CD14-positive monocyte (primary cell): ENCODE measurements at regions not wholly inside any gene's neighbourhood (a gene's known extent, or its start where the extent isn't known, plus 50 kb on each side); places are given as distances from the start of the nearest gene placed in this dataset.

Experiments used
- DNase-seq, 3 donors: peaks; one replicate each; pipeline ENCODE4 v3.0.0-alpha.2; 2011 to 2022
- H2AFZ ChIP-seq: 2 replicates; pipeline ENCODE4 v1.6.0; 2012; ENCODE audit warnings: mild to moderate bottlenecking, low read depth, low read length, inconsistent platforms; ENCODE audit not compliant: insufficient read depth, poor library complexity, severe bottlenecking
- H3K27ac ChIP-seq, 2 donors: 1 replicate in 1 of 2; 2 replicates in 1 of 2; pipeline ENCODE4 v1.5.1; 2012 to 2013; ENCODE audit warnings: low read length in 2 of 2, control low read depth in 1 of 2, inconsistent platforms in 1 of 2, low read depth in 1 of 2, mild to moderate bottlenecking in 1 of 2
- H3K27me3 ChIP-seq, 2 donors: one replicate each; pipeline versions ENCODE4 v1.6.0 to v1.6.1; 2011 to 2013; ENCODE audit warnings: low read length in 2 of 2; ENCODE audit not compliant: control insufficient read depth in 2 of 2, insufficient read depth in 2 of 2
- H3K36me3 ChIP-seq, 2 donors: replicated peaks in 1 of 2; 1 replicate in 1 of 2; 2 replicates in 1 of 2; pipeline versions ENCODE4 v1.5.1 to v1.6.1; 2012 to 2013; ENCODE audit warnings: low read length in 2 of 2, control low read depth in 1 of 2, inconsistent platforms in 1 of 2, mild to moderate bottlenecking in 1 of 2; ENCODE audit not compliant: insufficient read depth in 2 of 2, control insufficient read depth in 1 of 2
- H3K4me1 ChIP-seq, 2 donors: 1 replicate in 1 of 2; 2 replicates in 1 of 2; pipeline versions ENCODE4 v1.5.1 to v1.6.1; 2012 to 2013; ENCODE audit warnings: low read length in 2 of 2, control low read depth in 1 of 2, inconsistent platforms in 1 of 2, mild to moderate bottlenecking in 1 of 2, moderate library complexity in 1 of 2; ENCODE audit not compliant: insufficient read depth in 2 of 2, control insufficient read depth in 1 of 2
- H3K4me2 ChIP-seq: replicated peaks from 2 replicates; pipeline ENCODE3; 2012; ENCODE audit warnings: low read length, moderate library complexity, mild to moderate bottlenecking; ENCODE audit not compliant: poor library complexity, severe bottlenecking; ENCODE audit errors: extremely low read depth
- H3K4me3 ChIP-seq, 3 experiments: fragments of 200-600 bp in 1 of 3; sonication (generic) in 1 of 3; replicated peaks in 1 of 3; 1 replicate in 2 of 3; 2 replicates in 1 of 3; pipeline ENCODE4 v1.5.1; 2011 to 2013; ENCODE audit warnings: low read length in 3 of 3, mild to moderate bottlenecking in 3 of 3, control low read depth in 2 of 3, low read depth in 2 of 3, inconsistent platforms in 1 of 3, moderate library complexity in 1 of 3
- H3K79me2 ChIP-seq: 2 replicates; pipeline ENCODE4 v1.6.0; 2012; ENCODE audit warnings: mild to moderate bottlenecking, control low read depth, inconsistent platforms, low read length, moderate library complexity; ENCODE audit not compliant: insufficient read depth
- H3K9ac ChIP-seq: 2 replicates; pipeline ENCODE4 v1.6.0; 2017; ENCODE audit warnings: low read length, mild to moderate bottlenecking; ENCODE audit not compliant: insufficient read depth, poor library complexity, severe bottlenecking
- H3K9me3 ChIP-seq, 2 donors: replicated peaks in 1 of 2; 1 replicate in 1 of 2; 2 replicates in 1 of 2; pipeline versions ENCODE4 v1.5.1 to v1.6.1; 2012 to 2013; ENCODE audit warnings: low read length in 2 of 2, control low read depth in 1 of 2; ENCODE audit not compliant: control insufficient read depth in 1 of 2, insufficient read depth in 1 of 2
- H4K20me1 ChIP-seq: 2 replicates; pipeline ENCODE4 v1.6.0; 2012; ENCODE audit warnings: mild to moderate bottlenecking, low read length, control low read depth, moderate library complexity; ENCODE audit not compliant: insufficient read depth
- H3K27ac Mint-ChIP-seq, 7 donors: one replicate each; pipeline ENCODE4 v1.8.0; 2020; ENCODE audit warnings: mild to moderate bottlenecking in 7 of 7, mixed read lengths in 7 of 7, moderate library complexity in 6 of 7, inconsistent platforms in 2 of 7
- H3K27me3 Mint-ChIP-seq, 3 donors: one replicate each; pipeline ENCODE4 v1.8.0; 2021 to 2022; ENCODE audit warnings: low read depth in 3 of 3, mild to moderate bottlenecking in 3 of 3, mixed read lengths in 3 of 3, moderate library complexity in 3 of 3, inconsistent platforms in 1 of 3
- H3K36me3 Mint-ChIP-seq, 2 donors: one replicate each; pipeline ENCODE4 v1.8.0; 2020; ENCODE audit warnings: mixed read lengths in 2 of 2, inconsistent platforms in 1 of 2, mild to moderate bottlenecking in 1 of 2
- H3K4me1 Mint-ChIP-seq: one replicate; pipeline ENCODE4 v1.8.0; 2020; ENCODE audit warnings: mild to moderate bottlenecking, mixed read lengths
- H3K4me3 Mint-ChIP-seq, 2 donors: one replicate each; pipeline ENCODE4 v1.8.0; 2020; ENCODE audit warnings: mild to moderate bottlenecking in 2 of 2, mixed read lengths in 2 of 2, moderate library complexity in 1 of 2
- H3K9me3 Mint-ChIP-seq, 7 donors: one replicate each; pipeline ENCODE4 v1.8.0; 2020 to 2022; ENCODE audit warnings: mixed read lengths in 7 of 7, mild to moderate bottlenecking in 6 of 7, moderate library complexity in 6 of 7, inconsistent platforms in 2 of 7
- WGBS: methylation state at CpG from one replicate; pipeline ENCODE4 v1.1.5; 2013; ENCODE audit warnings: missing lambda C conversion rate; ENCODE audit not compliant: insufficient coverage; 5-methylcytosine and 5-hydroxymethylcytosine counted together
- intact Hi-C, 2 donors: fragments of 100-400 bp; cut with micrococcal nuclease; formaldehyde crosslinking; loops; one replicate each; pipeline versions ENCODE4 v1.15.0 to v1.15.1; 2023
- TF ChIP-seq, protein P1 (sequence below): fragments of 200-600 bp; IDR thresholded peaks from one replicate; pipeline ENCODE4 v1.8.0; 2022; ENCODE audit warnings: antibody characterized with exemption, mild to moderate bottlenecking

DNA sequence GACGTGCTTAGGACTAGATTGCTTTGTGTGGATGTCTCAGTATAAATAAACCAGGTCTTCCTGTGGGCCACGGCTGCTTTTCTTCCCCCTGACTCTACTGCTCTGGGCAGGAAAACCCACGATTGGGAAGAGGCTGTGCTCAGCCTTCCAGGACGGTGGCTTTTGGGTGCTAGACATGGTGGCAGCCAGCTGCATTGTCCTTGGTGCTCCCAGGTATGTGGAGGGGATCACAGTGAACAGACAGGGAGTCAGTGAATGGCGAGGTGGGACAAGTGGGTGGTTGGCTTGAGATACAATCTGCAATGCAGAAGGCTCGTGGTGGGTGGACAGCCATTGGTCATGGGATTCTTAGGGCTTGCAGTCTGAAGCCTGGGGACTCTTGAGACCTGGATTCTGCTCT lies 366.3 kb downstream of the AACS start:
- H3K36me3 Mint-ChIP-seq, result no peaks in the 10 kb centered on the region
- intact Hi-C loops, result no loop called here
- H3K9me3 Mint-ChIP-seq, result peaks cover 0 to 7% (median 0%) of the 10 kb centered on the region in 7 donors
- no peak overlapping the region for H2AFZ ChIP-seq
- TF ChIP-seq, protein P1, sequence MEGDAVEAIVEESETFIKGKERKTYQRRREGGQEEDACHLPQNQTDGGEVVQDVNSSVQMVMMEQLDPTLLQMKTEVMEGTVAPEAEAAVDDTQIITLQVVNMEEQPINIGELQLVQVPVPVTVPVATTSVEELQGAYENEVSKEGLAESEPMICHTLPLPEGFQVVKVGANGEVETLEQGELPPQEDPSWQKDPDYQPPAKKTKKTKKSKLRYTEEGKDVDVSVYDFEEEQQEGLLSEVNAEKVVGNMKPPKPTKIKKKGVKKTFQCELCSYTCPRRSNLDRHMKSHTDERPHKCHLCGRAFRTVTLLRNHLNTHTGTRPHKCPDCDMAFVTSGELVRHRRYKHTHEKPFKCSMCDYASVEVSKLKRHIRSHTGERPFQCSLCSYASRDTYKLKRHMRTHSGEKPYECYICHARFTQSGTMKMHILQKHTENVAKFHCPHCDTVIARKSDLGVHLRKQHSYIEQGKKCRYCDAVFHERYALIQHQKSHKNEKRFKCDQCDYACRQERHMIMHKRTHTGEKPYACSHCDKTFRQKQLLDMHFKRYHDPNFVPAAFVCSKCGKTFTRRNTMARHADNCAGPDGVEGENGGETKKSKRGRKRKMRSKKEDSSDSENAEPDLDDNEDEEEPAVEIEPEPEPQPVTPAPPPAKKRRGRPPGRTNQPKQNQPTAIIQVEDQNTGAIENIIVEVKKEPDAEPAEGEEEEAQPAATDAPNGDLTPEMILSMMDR, result no peak
- H3K9ac ChIP-seq, result no peak overlapping the region
- no peak overlapping the region for H3K4me3 ChIP-seq
- no peaks in the 10 kb centered on the region for H3K4me1 ChIP-seq
- no peak overlapping the region for H3K4me3 Mint-ChIP-seq
- no peaks in the 10 kb centered on the region for H3K4me1 Mint-ChIP-seq
- H3K27me3 Mint-ChIP-seq, result peaks cover 0 to 3% (median 0%) of the 10 kb centered on the region in 3 donors
- no peaks in the 10 kb centered on the region for H3K27me3 ChIP-seq
- no peaks in the 10 kb centered on the region for H3K79me2 ChIP-seq
- no peaks in the 10 kb centered on the region for H4K20me1 ChIP-seq
- DNase-seq, result no peak
- H3K4me2 ChIP-seq, result no peak overlapping the region
- 63% methylated on average over 4 of the region's 6 CpGs for WGBS
- no peak overlapping the region for H3K27ac ChIP-seq
- H3K36me3 ChIP-seq, result no peaks in the 10 kb centered on the region
- H3K9me3 ChIP-seq, result no peaks in the 10 kb centered on the region
- no peak overlapping the region for H3K27ac Mint-ChIP-seq

DNA sequence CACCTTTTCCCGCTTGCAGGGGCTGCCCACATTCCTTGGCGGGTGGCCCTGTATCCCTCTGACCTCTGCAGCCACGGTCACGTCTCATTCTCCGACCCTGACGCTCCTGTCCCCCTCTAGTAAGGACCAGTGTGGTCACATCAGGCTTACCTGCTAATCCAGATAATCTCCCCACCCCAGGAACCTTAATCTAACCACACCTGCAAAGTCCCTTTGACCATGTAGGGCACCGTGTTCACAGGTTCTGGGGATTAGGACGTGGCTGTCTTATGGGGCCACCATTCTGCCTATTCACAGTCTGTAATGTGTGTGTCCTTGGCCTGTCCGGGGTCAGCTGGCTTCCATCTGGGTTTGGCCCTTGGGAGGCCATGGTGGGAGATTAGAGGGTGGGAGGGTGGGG lies 368.9 kb downstream of the AACS start:
- H3K9me3 ChIP-seq, result no peaks in the 10 kb centered on the region

More for the DNA sequence above, 368.9 kb downstream of the AACS start:
- no peaks in the 10 kb centered on the region for H3K36me3 Mint-ChIP-seq
- 95% methylated on average over 6 of the region's 9 CpGs for WGBS
- H3K27me3 Mint-ChIP-seq, result peaks cover 0 to 1% (median 0%) of the 10 kb centered on the region in 3 donors
- H3K36me3 ChIP-seq, result no peaks in the 10 kb centered on the region
- no peak overlapping the region for H3K4me3 ChIP-seq
- H4K20me1 ChIP-seq, result no peaks in the 10 kb centered on the region
- TF ChIP-seq, protein P1, result no peak
- H2AFZ ChIP-seq, result no peak overlapping the region
- no peaks in the 10 kb centered on the region for H3K79me2 ChIP-seq
- no peak overlapping the region for H3K4me3 Mint-ChIP-seq
- H3K9ac ChIP-seq, result no peak overlapping the region
- no peak overlapping the region for H3K27ac Mint-ChIP-seq
- no peaks in the 10 kb centered on the region for H3K4me1 Mint-ChIP-seq
- DNase-seq, result no peak
- H3K27ac ChIP-seq, result no peak overlapping the region
- peaks cover 0 to 7% (median 0%) of the 10 kb centered on the region in 7 donors for H3K9me3 Mint-ChIP-seq
- intact Hi-C loops, result no loop called here
- no peak overlapping the region for H3K4me2 ChIP-seq
- H3K27me3 ChIP-seq, result no peaks in the 10 kb centered on the region
- no peaks in the 10 kb centered on the region for H3K4me1 ChIP-seq
